ENCODE measurements at regions not wholly inside any gene's neighbourhood (a gene's known extent, or its start where the extent isn't known, plus 50 kb on each side); places are given as distances from the start of the nearest gene placed in this dataset.

DNA sequence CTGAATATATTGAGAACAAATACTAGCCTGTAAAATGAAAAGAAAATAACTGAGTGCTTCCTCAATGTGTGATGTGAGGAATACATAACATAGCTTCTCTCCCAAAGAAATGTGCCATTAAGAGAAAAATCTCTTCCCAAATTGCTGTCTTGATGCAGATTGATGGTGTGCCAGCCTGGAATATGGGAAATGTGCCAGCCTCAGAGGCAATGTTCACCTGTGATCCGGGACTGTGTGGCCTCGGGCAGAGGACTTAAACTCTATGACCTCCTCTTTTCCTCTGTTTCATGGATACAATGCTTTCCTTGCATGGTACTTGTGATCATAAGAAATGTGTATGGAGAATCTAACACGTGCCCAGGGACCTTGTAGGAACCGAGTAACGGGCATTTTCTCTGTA lies 370.9 kb downstream of the DIRAS2 start:
- no peak overlapping the region for H3K4me3 ChIP-seq (ENCODE audit: insufficient read depth, low read length)
- H2AFZ ChIP-seq (ENCODE audit: low read length) = no peak overlapping the region
- no peaks in the 10 kb centered on the region for H3K36me3 ChIP-seq (ENCODE audit: insufficient read depth, low read length)
- TF ChIP-seq, protein P1, sequence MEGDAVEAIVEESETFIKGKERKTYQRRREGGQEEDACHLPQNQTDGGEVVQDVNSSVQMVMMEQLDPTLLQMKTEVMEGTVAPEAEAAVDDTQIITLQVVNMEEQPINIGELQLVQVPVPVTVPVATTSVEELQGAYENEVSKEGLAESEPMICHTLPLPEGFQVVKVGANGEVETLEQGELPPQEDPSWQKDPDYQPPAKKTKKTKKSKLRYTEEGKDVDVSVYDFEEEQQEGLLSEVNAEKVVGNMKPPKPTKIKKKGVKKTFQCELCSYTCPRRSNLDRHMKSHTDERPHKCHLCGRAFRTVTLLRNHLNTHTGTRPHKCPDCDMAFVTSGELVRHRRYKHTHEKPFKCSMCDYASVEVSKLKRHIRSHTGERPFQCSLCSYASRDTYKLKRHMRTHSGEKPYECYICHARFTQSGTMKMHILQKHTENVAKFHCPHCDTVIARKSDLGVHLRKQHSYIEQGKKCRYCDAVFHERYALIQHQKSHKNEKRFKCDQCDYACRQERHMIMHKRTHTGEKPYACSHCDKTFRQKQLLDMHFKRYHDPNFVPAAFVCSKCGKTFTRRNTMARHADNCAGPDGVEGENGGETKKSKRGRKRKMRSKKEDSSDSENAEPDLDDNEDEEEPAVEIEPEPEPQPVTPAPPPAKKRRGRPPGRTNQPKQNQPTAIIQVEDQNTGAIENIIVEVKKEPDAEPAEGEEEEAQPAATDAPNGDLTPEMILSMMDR (IDR thresholded peaks at IDR 0.05; ENCODE audit: extremely low read depth, low read depth, low read length) = no peak
- H3K79me2 ChIP-seq (ENCODE audit: insufficient read depth, low read length) = no peaks in the 10 kb centered on the region
- no peaks in the 10 kb centered on the region for H3K4me1 ChIP-seq (ENCODE audit: insufficient read depth, low read length)
- H3K9me3 ChIP-seq (ENCODE audit: low read depth, low read length) = peaks cover 6% of the 10 kb centered on the region
- H3K27me3 ChIP-seq (ENCODE audit: insufficient read depth, low read length) = no peaks in the 10 kb centered on the region
- H3K4me2 ChIP-seq (ENCODE audit: insufficient read depth, low read length) = no peak overlapping the region
- DNase-seq (ENCODE audit: insufficient read length, low spot score, missing footprints) = no peak
- H3K27ac ChIP-seq (ENCODE audit: low read depth, low read length) = no peak overlapping the region
- H4K20me1 ChIP-seq (ENCODE audit: insufficient read depth, low read length) = no peaks in the 10 kb centered on the region

DNA sequence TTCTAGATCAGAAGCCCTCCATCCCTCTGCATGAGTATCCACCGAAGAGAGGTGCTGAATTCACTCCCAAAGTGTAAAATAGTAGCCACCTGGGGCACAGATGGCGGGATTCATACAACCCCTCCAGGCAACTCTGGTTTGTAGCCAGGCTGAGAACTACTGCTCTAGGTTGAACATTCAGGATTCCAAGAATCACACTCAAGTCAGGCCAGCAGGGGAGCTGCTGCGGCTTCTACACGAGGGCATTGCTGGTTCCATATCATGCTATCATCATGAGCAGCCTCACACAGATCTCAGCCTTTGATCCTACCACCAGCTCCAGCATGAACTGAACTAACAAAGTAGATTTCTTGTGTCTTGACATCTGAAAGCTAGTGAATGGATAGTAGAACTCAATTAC lies 367.9 kb downstream of the DIRAS2 start:
- Histone ChIP-seq H3K4me2 (ENCODE audit: insufficient read depth, low read length) (no peak overlapping the region), H3K79me2 (ENCODE audit: insufficient read depth, low read length) (no peaks in the 10 kb centered on the region), H4K20me1 (ENCODE audit: insufficient read depth, low read length) (no peaks in the 10 kb centered on the region), H3K27ac (ENCODE audit: low read depth, low read length) (no peak overlapping the region), H3K36me3 (ENCODE audit: insufficient read depth, low read length) (no peaks in the 10 kb centered on the region), H3K9me3 (ENCODE audit: low read depth, low read length) (peaks cover 6% of the 10 kb centered on the region), H3K4me3 (ENCODE audit: insufficient read depth, low read length) (no peak overlapping the region), H3K4me1 (ENCODE audit: insufficient read depth, low read length) (no peaks in the 10 kb centered on the region), H2AFZ (ENCODE audit: low read length) (no peak overlapping the region), H3K27me3 (ENCODE audit: insufficient read depth, low read length) (no peaks in the 10 kb centered on the region)
- DNase-seq (ENCODE audit: insufficient read length, low spot score, missing footprints) = no peak
- TF ChIP-seq, protein P1 (IDR thresholded peaks at IDR 0.05; ENCODE audit: extremely low read depth, low read depth, low read length) = no peak

DNA sequence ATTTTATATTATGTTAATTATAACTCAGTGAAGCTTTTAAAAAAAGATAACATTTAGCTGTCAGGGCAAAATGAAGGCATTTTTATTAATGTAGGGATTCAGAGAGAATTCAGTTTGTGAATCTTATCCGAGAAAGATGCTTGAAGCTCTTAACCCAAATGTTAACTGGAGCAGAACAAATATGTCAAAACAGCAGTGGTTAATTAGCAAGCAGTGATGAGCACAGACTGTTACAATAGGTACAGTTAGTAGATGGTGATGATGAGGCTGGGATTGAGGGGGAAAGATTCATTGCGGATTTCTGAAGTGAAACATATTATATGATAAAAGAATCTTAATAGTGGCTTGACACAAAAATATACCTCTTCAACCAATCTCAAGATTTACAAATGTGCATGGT lies 356.7 kb downstream of the DIRAS2 start:
- Histone ChIP-seq H3K4me3 (ENCODE audit: insufficient read depth, low read length) (no peak overlapping the region), H3K27me3 (ENCODE audit: insufficient read depth, low read length) (no peaks in the 10 kb centered on the region), H3K4me2 (ENCODE audit: insufficient read depth, low read length) (no peak overlapping the region), H3K27ac (ENCODE audit: low read depth, low read length) (no peak overlapping the region), H3K4me1 (ENCODE audit: insufficient read depth, low read length) (no peaks in the 10 kb centered on the region), H4K20me1 (ENCODE audit: insufficient read depth, low read length) (no peaks in the 10 kb centered on the region), H2AFZ (ENCODE audit: low read length) (no peak overlapping the region), H3K36me3 (ENCODE audit: insufficient read depth, low read length) (no peaks in the 10 kb centered on the region), H3K9me3 (ENCODE audit: low read depth, low read length) (no peaks in the 10 kb centered on the region), H3K79me2 (ENCODE audit: insufficient read depth, low read length) (no peaks in the 10 kb centered on the region)
- DNase-seq (ENCODE audit: insufficient read length, low spot score, missing footprints) = no peak
- TF ChIP-seq, protein P1 (IDR thresholded peaks at IDR 0.05; ENCODE audit: extremely low read depth, low read depth, low read length) = no peak

DNA sequence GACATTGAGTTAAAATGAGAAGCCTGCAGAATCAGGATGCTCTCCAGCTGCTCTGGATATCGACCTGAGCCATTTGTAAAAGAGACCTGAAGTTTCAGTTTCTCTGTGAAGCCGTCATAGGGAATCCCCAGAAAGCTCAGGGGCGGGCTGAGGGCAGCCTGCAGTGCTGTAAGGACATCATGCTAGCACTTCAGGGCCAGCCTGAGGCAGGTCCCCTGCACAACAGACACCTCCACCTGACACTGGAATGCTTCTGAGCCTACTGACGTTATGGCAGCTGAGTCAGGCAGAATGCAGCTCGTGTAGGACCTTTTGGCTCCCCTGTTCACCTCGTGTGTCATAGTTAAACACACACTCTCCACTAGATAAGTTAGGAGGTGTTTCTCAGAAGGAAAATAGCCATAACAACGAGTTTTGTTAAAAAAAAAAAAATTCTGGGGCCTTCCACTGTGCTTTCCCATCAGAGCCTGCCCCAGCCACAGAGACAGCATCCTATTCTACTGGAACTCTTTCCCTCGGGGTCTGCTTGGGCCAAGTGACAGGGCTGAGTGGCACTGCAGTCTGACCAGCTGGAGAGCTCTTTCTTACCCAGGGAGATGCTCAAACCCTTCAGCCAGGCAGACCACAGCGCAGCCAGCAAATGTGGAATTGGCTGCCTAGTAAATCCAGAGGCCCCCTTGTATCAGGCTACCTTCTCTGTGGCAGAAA lies 354.9 kb downstream of the DIRAS2 start:
- Histone ChIP-seq H4K20me1 (ENCODE audit: insufficient read depth, low read length) (no peaks in the 10 kb centered on the region), H3K27ac (ENCODE audit: low read depth, low read length) (no peak overlapping the region), H2AFZ (ENCODE audit: low read length) (no peak overlapping the region), H3K4me3 (ENCODE audit: insufficient read depth, low read length) (no peak overlapping the region), H3K27me3 (ENCODE audit: insufficient read depth, low read length) (no peaks in the 10 kb centered on the region), H3K79me2 (ENCODE audit: insufficient read depth, low read length) (no peaks in the 10 kb centered on the region), H3K36me3 (ENCODE audit: insufficient read depth, low read length) (no peaks in the 10 kb centered on the region), H3K4me2 (ENCODE audit: insufficient read depth, low read length) (no peak overlapping the region), H3K4me1 (ENCODE audit: insufficient read depth, low read length) (no peaks in the 10 kb centered on the region), H3K9me3 (ENCODE audit: low read depth, low read length) (no peaks in the 10 kb centered on the region)
- TF ChIP-seq, protein P1 (IDR thresholded peaks at IDR 0.05; ENCODE audit: extremely low read depth, low read depth, low read length) = no peak
- no peak for DNase-seq (ENCODE audit: insufficient read length, low spot score, missing footprints)
